ENCODE measurements at regions not wholly inside any gene's neighbourhood (a gene's known extent, or its start where the extent isn't known, plus 50 kb on each side); places are given as distances from the start of the nearest gene placed in this dataset.

DNA sequence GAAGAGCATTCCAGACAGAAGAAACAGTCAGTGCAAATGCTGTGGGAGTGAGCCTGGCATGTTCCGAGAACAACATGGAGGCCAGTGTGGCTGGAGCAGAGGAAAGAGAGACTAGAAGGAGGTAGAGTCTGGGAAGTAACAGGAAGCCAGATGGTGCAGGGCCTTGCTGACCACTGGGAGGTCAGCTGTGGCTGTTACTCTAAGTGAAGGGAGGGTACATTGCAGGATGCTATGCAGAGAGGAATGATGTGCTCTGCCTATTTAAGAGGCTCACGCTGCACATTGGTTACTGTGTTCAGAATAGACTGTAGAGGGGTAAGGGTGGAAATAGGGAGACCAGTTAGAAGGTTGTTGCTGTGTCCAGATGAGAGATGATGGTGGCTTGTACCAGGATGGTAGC, 88.6 kb upstream of the CACNA1E start:
- TF ChIP-seq EP300 (IDR thresholded peaks at IDR 0.05) (no peak), POLR2A (IDR thresholded peaks at IDR 0.05) (no peak)
- TF ChIP-seq, protein P1, sequence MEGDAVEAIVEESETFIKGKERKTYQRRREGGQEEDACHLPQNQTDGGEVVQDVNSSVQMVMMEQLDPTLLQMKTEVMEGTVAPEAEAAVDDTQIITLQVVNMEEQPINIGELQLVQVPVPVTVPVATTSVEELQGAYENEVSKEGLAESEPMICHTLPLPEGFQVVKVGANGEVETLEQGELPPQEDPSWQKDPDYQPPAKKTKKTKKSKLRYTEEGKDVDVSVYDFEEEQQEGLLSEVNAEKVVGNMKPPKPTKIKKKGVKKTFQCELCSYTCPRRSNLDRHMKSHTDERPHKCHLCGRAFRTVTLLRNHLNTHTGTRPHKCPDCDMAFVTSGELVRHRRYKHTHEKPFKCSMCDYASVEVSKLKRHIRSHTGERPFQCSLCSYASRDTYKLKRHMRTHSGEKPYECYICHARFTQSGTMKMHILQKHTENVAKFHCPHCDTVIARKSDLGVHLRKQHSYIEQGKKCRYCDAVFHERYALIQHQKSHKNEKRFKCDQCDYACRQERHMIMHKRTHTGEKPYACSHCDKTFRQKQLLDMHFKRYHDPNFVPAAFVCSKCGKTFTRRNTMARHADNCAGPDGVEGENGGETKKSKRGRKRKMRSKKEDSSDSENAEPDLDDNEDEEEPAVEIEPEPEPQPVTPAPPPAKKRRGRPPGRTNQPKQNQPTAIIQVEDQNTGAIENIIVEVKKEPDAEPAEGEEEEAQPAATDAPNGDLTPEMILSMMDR (IDR thresholded peaks at IDR 0.05) = no peak

Measured in tibial nerve (tissue), 4 donors.